Transverse colon (tissue), 3 donors: ENCODE measurements at regions not wholly inside any gene's neighbourhood (a gene's known extent, or its start where the extent isn't known, plus 50 kb on each side); places are given as distances from the start of the nearest gene placed in this dataset.

Source experiments
- POLR2A ChIP-seq: fragments of 450-650 bp; IDR thresholded peaks from one replicate; pipeline ENCODE4 v1.6.1; 2016; ENCODE audit warnings: antibody characterized with exemption, mild to moderate bottlenecking, moderate library complexity
- POLR2AphosphoS5 ChIP-seq, 3 donors: sonication (generic); formaldehyde crosslinking; IDR thresholded peaks; one replicate each; pipeline ENCODE4 v1.6.1; 2016; ENCODE audit warnings: antibody characterized with exemption in 3 of 3

GRCh38 chr13:111490611-111491010 is 170.2 kb downstream of the TEX29 start:
- TF ChIP-seq POLR2AphosphoS5 (IDR thresholded peaks at IDR 0.05) (no peak), POLR2A (no peak)
